KMS-11 (cell line): ENCODE measurements at regions not wholly inside any gene's neighbourhood (a gene's known extent, or its start where the extent isn't known, plus 50 kb on each side); places are given as distances from the start of the nearest gene placed in this dataset.

Experiments used
- H2AFZ ChIP-seq: fragments of 200-600 bp; sonication (generic); 2 replicates; pipeline ENCODE4 v1.6.1; 2016; ENCODE audit warnings: antibody characterized with exemption, mixed run types, low read depth
- H3K27ac ChIP-seq: fragments of 200-600 bp; sonication (generic); 2 replicates; pipeline ENCODE4 v1.6.1; 2016; ENCODE audit warnings: mild to moderate bottlenecking, mixed run types
- H3K27me3 ChIP-seq: fragments of 200-600 bp; sonication (generic); 2 replicates; pipeline ENCODE4 v1.6.1; 2017; ENCODE audit warnings: mild to moderate bottlenecking, low read depth, mixed run types, moderate library complexity; ENCODE audit not compliant: insufficient read depth
- H3K36me3 ChIP-seq: fragments of 200-600 bp; sonication (generic); 2 replicates; pipeline ENCODE4 v1.6.1; 2017; ENCODE audit warnings: mild to moderate bottlenecking, mixed run types; ENCODE audit not compliant: insufficient read depth
- H3K4me1 ChIP-seq: fragments of 200-600 bp; sonication (generic); 2 replicates; pipeline ENCODE4 v1.6.1; 2016; ENCODE audit warnings: mild to moderate bottlenecking, low read depth, mixed run types; ENCODE audit not compliant: poor library complexity, severe bottlenecking
- H3K4me2 ChIP-seq: fragments of 200-600 bp; sonication (generic); 2 replicates; pipeline ENCODE4 v1.7.0; 2016; ENCODE audit warnings: mild to moderate bottlenecking, mixed run types
- H3K4me3 ChIP-seq: fragments of 200-600 bp; sonication (generic); IDR thresholded peaks from 2 replicates; pipeline ENCODE4 v1.6.1; 2017; ENCODE audit warnings: low read depth, low read length, mixed read lengths; ENCODE audit not compliant: insufficient read depth
- H3K79me2 ChIP-seq: fragments of 200-600 bp; sonication (generic); 2 replicates; pipeline ENCODE4 v1.6.1; 2016; ENCODE audit warnings: low read depth, mixed run types; ENCODE audit not compliant: insufficient read depth
- H3K9ac ChIP-seq: fragments of 200-600 bp; sonication (generic); 2 replicates; pipeline ENCODE4 v1.6.1; 2016; ENCODE audit warnings: mild to moderate bottlenecking, mixed run types
- H4K20me1 ChIP-seq: fragments of 200-600 bp; sonication (generic); 2 replicates; pipeline ENCODE4 v1.6.1; 2016; ENCODE audit warnings: mild to moderate bottlenecking, mixed run types; ENCODE audit not compliant: insufficient read depth
- CTCF ChIP-seq: fragments of 200-600 bp; sonication (generic); conservative IDR thresholded peaks from 2 replicates; pipeline ENCODE4 v1.6.1; 2017; ENCODE audit warnings: low read depth, mild to moderate bottlenecking, antibody characterized with exemption, low read length, moderate library complexity, mixed read lengths

DNA sequence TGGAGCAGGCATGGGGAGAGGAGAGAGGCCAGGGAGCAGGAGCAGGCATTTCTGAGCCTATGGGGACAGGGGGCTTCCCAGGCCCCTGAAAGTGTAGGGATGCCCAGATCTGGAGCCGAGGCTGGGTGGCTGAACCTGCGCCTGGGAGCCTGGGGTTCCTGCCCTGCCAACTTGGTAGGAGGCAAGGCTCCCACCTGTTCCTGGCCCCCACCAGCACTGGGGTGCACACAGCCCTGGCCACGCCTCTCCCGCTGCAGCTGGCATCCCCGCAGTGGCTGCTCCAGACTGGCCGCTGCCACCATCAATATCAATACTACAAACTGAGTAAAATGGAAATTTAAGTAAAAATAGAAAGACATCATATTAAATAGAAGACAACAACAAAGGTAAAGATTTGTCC is 684.9 kb upstream of the MAP3K7 start:
- H3K9ac ChIP-seq = no peak overlapping the region

GRCh38 chr6:91268941-91269340 is 682.1 kb upstream of the MAP3K7 start:
- Histone ChIP-seq H3K36me3 (no peaks in the 10 kb centered on the region), H3K4me1 (no peaks in the 10 kb centered on the region), H3K27me3 (no peaks in the 10 kb centered on the region), H3K27ac (no peak overlapping the region), H2AFZ (no peak overlapping the region), H3K79me2 (no peaks in the 10 kb centered on the region), H3K4me2 (no peak overlapping the region), H4K20me1 (no peaks in the 10 kb centered on the region), H3K4me3 (no peak overlapping the region), H3K9ac (no peak overlapping the region)
- TF ChIP-seq CTCF = no peak

More for the DNA sequence above, 684.9 kb upstream of the MAP3K7 start:
- Histone ChIP-seq H3K79me2 (no peaks in the 10 kb centered on the region), H3K4me3 (no peak overlapping the region), H3K36me3 (no peaks in the 10 kb centered on the region), H4K20me1 (no peaks in the 10 kb centered on the region), H3K4me1 (no peaks in the 10 kb centered on the region), H3K27ac (no peak overlapping the region), H2AFZ (no peak overlapping the region), H3K4me2 (no peak overlapping the region), H3K27me3 (no peaks in the 10 kb centered on the region)
- TF ChIP-seq CTCF = no peak

- no peak overlapping the region for H3K9ac ChIP-seq
- H2AFZ ChIP-seq = no peak overlapping the region
- H3K27me3 ChIP-seq = no peaks in the 10 kb centered on the region
- no peaks in the 10 kb centered on the region for H3K36me3 ChIP-seq
- no peak overlapping the region for H3K27ac ChIP-seq
- no peaks in the 10 kb centered on the region for H3K79me2 ChIP-seq
- H3K4me1 ChIP-seq = no peaks in the 10 kb centered on the region
- no peak overlapping the region for H3K4me2 ChIP-seq
- H3K4me3 ChIP-seq = no peak overlapping the region
- no peaks in the 10 kb centered on the region for H4K20me1 ChIP-seq
- no peak for TF ChIP-seq CTCF
Measured at GRCh38 chr6:91267246-91267645, 680.4 kb upstream of the MAP3K7 start.

DNA sequence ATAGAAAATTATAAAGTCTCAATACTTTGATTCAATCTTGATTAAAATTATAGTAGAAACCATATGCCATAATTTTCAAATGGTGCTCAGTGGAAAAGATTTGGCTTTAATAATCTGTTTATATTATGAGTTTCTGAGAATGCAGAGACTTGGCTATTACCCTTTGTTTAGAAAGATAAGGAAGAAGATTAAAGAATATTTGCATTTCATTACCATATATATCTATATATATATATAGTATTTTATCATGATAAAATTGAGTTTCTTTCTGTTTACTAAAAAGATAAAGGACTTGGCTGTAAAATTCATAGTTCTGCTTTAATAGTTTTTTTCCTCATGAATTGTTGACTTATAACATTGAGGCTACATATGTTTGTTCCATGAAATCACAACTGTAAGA is 679.3 kb upstream of the MAP3K7 start:
- H3K36me3 ChIP-seq = no peaks in the 10 kb centered on the region
- H3K4me1 ChIP-seq = no peaks in the 10 kb centered on the region
- H3K27me3 ChIP-seq = no peaks in the 10 kb centered on the region
- H4K20me1 ChIP-seq = no peaks in the 10 kb centered on the region
- H3K4me3 ChIP-seq = no peak overlapping the region
- no peak overlapping the region for H3K9ac ChIP-seq
- H3K27ac ChIP-seq = no peak overlapping the region
- no peak overlapping the region for H2AFZ ChIP-seq
- H3K79me2 ChIP-seq = no peaks in the 10 kb centered on the region
- TF ChIP-seq CTCF = no peak
- no peak overlapping the region for H3K4me2 ChIP-seq

- Histone ChIP-seq H3K4me2 (no peak overlapping the region), H3K79me2 (no peaks in the 10 kb centered on the region), H3K4me3 (no peak overlapping the region), H3K36me3 (no peaks in the 10 kb centered on the region), H3K9ac (no peak overlapping the region), H4K20me1 (no peaks in the 10 kb centered on the region), H3K27me3 (no peaks in the 10 kb centered on the region), H2AFZ (no peak overlapping the region), H3K4me1 (no peaks in the 10 kb centered on the region), H3K27ac (no peak overlapping the region)
- no peak for TF ChIP-seq CTCF
Measured at GRCh38 chr6:91243436-91243835, 656.6 kb upstream of the MAP3K7 start.
